ENCODE measurements at regions not wholly inside any gene's neighbourhood (a gene's known extent, or its start where the extent isn't known, plus 50 kb on each side); places are given as distances from the start of the nearest gene placed in this dataset.

DNA sequence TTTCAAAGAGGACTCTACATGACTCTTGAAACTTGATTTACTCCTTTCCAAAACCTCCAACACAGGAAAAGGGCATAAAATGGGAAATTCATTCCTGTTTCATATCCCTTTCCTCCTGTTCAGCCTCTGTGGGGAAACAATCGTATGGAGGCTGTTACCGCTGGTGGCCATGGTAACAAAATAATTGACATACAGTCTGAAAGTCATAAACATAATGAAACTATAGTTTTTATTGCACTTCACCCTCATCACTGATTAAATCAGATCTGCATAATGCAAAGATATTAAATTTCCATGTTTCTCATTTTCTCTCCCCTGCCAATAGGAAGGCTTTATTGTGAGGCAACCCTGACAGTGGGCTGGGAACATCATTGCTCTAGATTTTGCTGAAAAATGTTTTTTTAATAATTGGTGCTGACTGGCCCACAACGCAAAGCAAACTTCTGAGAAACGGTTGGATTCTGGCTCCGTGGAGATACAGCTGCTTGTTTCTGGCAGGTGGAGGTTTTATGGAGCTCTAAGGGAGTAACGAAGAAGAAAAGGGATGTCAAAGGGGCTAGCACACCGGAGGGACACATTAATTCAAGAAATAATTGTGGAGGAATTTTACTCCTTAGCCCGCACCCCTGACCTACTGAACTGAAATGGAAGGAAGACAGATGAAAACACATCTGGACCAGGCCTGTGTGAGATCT, 154.2 kb upstream of the SHISA6 start:
- no peaks in the 10 kb centered on the region for H3K36me3 Mint-ChIP-seq (ENCODE audit: low read depth)
- ATAC-seq (ENCODE audit: low read depth) = no peak

GRCh38 chr17:11082559-11082958, 158.5 kb upstream of the SHISA6 start:
- H3K36me3 Mint-ChIP-seq (ENCODE audit: low read depth) = no peaks in the 10 kb centered on the region
- no peaks in the 10 kb centered on the region for H3K4me1 Mint-ChIP-seq
- H3K27ac Mint-ChIP-seq = no peak overlapping the region
- ATAC-seq (ENCODE audit: low read depth) (no peak), DNase-seq (no peak)
- ChIA-PET POLR2A (no interaction called here), CTCF (no interaction called here)
- no peak for TF ChIP-seq CTCF (IDR thresholded peaks at IDR 0.05)
- no peak overlapping the region for H3K4me3 Mint-ChIP-seq
- intact Hi-C loops (cut with micrococcal nuclease) = no loop called here
- H3K27me3 Mint-ChIP-seq = no peaks in the 10 kb centered on the region
- peaks cover 3% of the 10 kb centered on the region for H3K9me3 Mint-ChIP-seq

More for the DNA sequence above, 154.2 kb upstream of the SHISA6 start:
- Mint-ChIP-seq H3K9me3 (peaks cover 2% of the 10 kb centered on the region), H3K27ac (no peak overlapping the region), H3K4me3 (no peak overlapping the region), H3K4me1 (no peaks in the 10 kb centered on the region), H3K27me3 (no peaks in the 10 kb centered on the region)
- no peak for DNase-seq
- intact Hi-C loops (cut with micrococcal nuclease) = no loop called here
- ChIA-PET CTCF (no interaction called here), POLR2A (no interaction called here)
- TF ChIP-seq CTCF (IDR thresholded peaks at IDR 0.05) = no peak

DNA sequence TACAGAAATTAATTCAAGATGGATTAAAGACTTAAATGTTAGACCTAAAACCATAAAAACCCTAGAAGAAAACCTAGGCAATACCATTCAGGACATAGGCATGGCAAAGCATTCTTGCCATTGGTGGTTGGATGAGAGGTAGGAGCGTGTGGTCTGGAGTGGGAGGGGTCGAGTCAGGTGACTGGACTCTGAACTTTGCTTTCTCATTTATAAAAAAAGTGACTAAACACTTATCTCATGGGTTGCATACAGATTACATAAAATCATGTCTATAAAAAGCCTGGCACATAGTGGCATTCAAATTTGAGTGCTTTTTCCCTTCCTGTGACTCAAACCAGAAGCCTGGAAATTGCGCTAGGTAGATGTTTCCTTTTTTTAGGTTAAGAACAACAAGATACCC, 159.7 kb upstream of the SHISA6 start:
- DNase-seq = no peak
- Mint-ChIP-seq H3K4me3 (no peak overlapping the region), H3K27me3 (no peaks in the 10 kb centered on the region), H3K4me1 (no peaks in the 10 kb centered on the region), H3K9me3 (peaks cover 5% of the 10 kb centered on the region), H3K27ac (no peak overlapping the region), H3K36me3 (ENCODE audit: low read depth) (no peaks in the 10 kb centered on the region)
- ChIA-PET POLR2A (no interaction called here), CTCF (no interaction called here)
- intact Hi-C loops (cut with micrococcal nuclease) = no loop called here
- TF ChIP-seq CTCF (IDR thresholded peaks at IDR 0.05) = no peak
- no peak for ATAC-seq (ENCODE audit: low read depth)

- Mint-ChIP-seq H3K4me1 (no peaks in the 10 kb centered on the region), H3K9me3 (peaks cover 5% of the 10 kb centered on the region), H3K4me3 (no peak overlapping the region), H3K36me3 (ENCODE audit: low read depth) (no peaks in the 10 kb centered on the region), H3K27ac (no peak overlapping the region), H3K27me3 (no peaks in the 10 kb centered on the region)
- DNase-seq = no peak
- TF ChIP-seq CTCF (IDR thresholded peaks at IDR 0.05) = no peak
- ATAC-seq (ENCODE audit: low read depth) = no peak
- ChIA-PET POLR2A (no interaction called here), CTCF (no interaction called here)
- intact Hi-C loops (cut with micrococcal nuclease) = no loop called here
Observed at GRCh38 chr17:11077673-11078072, 163.3 kb upstream of the SHISA6 start.

GRCh38 chr17:11074451-11074850, 166.6 kb upstream of the SHISA6 start:
- intact Hi-C loops (cut with micrococcal nuclease) = no loop called here
- H3K27me3 Mint-ChIP-seq = no peaks in the 10 kb centered on the region
- ATAC-seq (ENCODE audit: low read depth) (no peak), DNase-seq (no peak)
- H3K27ac Mint-ChIP-seq = no peak overlapping the region
- H3K4me3 Mint-ChIP-seq = no peak overlapping the region
- no peak for TF ChIP-seq CTCF (IDR thresholded peaks at IDR 0.05)
- H3K4me1 Mint-ChIP-seq = no peaks in the 10 kb centered on the region
- H3K9me3 Mint-ChIP-seq = peaks cover 14% of the 10 kb centered on the region
- ChIA-PET CTCF (no interaction called here), POLR2A (no interaction called here)
- H3K36me3 Mint-ChIP-seq (ENCODE audit: low read depth) = no peaks in the 10 kb centered on the region

All from activated B cell treated with CpG ODN at 0.5 μM for 24 hours (primary cell).